Activated CD4-positive, alpha-beta memory T cell treated with anti-CD3 and anti-CD28 coated beads, Interleukin-2, amount 10 ng/mL, durations not matched to agents 7 days and 5 days (primary cell): ENCODE measurements at regions not wholly inside any gene's neighbourhood (a gene's known extent, or its start where the extent isn't known, plus 50 kb on each side); places are given as distances from the start of the nearest gene placed in this dataset.

Source experiments
- CTCF ChIA-PET: fragments of 350-600 bp; sonication (Branson Sonifier 250); formaldehyde crosslinking; loops from one replicate; lab custom pipeline; 2021; ENCODE audit warnings: antibody characterized with exemption, inconsistent platforms; lab: Charles Lee
- POLR2A ChIA-PET: fragments of 350-600 bp; sonication (Branson Sonifier 250); formaldehyde crosslinking; loops from one replicate; lab custom pipeline; 2021; ENCODE audit warnings: antibody characterized with exemption; lab: Charles Lee
- DNase-seq: peaks from one replicate; pipeline ENCODE4 v3.0.0-alpha.2; 2020
- H3K27ac Mint-ChIP-seq: one replicate; pipeline ENCODE4 v1.8.0; 2021; ENCODE audit warnings: mild to moderate bottlenecking, mixed read lengths
- H3K27me3 Mint-ChIP-seq: one replicate; pipeline ENCODE4 v1.8.0; 2021; ENCODE audit warnings: mixed read lengths
- H3K36me3 Mint-ChIP-seq: one replicate; pipeline ENCODE4 v1.8.0; 2021; ENCODE audit warnings: low read depth, mixed read lengths
- H3K4me1 Mint-ChIP-seq: one replicate; pipeline ENCODE4 v1.8.0; 2021; ENCODE audit warnings: mixed read lengths
- H3K4me3 Mint-ChIP-seq: one replicate; pipeline ENCODE4 v1.8.0; 2021; ENCODE audit warnings: mild to moderate bottlenecking, mixed read lengths
- H3K9me3 Mint-ChIP-seq: one replicate; pipeline ENCODE4 v1.8.0; 2021; ENCODE audit warnings: mixed read lengths

DNA sequence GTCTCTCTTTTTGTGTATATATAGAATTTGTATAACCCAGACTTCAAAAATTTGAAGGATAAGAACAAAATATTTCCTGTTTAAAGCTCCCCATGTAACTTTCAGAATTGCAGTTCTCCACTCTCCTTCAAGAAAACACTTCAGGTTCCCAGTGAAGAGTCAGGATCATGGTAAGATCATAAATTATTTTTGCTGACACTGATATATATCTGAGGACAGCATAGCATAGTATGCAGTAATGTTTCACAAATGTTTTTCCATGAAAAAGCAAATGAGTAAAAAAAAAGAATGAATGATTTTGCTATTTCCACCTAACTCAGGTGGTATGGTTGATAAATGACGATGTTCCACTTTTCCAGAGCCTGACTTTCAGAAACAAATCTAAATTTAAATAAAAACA, 545.6 kb upstream of the EPHA7 start:
- Mint-ChIP-seq H3K27me3 (no peaks in the 10 kb centered on the region), H3K4me1 (no peaks in the 10 kb centered on the region), H3K36me3 (no peaks in the 10 kb centered on the region), H3K4me3 (no peak overlapping the region), H3K27ac (no peak overlapping the region), H3K9me3 (no peaks in the 10 kb centered on the region)
- POLR2A ChIA-PET: no interaction called here
- CTCF ChIA-PET: no interaction called here
- no peak for DNase-seq

DNA sequence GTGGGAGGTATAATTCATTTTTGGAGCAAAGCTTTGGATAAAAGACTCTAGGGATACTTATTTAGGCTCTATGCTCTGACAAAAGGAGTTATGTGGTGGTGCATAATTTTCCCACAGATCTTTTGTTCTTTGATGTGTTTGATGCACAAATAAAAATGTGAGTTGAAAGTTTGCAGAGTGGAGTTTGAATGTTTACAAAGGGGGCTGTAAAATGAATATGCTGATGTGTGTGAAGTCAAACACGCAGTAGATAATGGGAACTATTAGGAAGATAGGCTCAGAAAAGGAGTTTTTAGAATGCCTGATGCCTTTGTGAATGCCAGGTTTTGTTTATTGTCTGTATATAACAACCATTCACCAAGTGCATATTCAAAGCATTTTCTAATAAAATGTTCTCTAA, 545.0 kb upstream of the EPHA7 start:
- Mint-ChIP-seq H3K36me3 (no peaks in the 10 kb centered on the region), H3K27ac (no peak overlapping the region), H3K9me3 (no peaks in the 10 kb centered on the region), H3K4me1 (no peaks in the 10 kb centered on the region), H3K4me3 (no peak overlapping the region), H3K27me3 (no peaks in the 10 kb centered on the region)
- POLR2A ChIA-PET: no interaction called here
- DNase-seq: no peak
- CTCF ChIA-PET: no interaction called here

DNA sequence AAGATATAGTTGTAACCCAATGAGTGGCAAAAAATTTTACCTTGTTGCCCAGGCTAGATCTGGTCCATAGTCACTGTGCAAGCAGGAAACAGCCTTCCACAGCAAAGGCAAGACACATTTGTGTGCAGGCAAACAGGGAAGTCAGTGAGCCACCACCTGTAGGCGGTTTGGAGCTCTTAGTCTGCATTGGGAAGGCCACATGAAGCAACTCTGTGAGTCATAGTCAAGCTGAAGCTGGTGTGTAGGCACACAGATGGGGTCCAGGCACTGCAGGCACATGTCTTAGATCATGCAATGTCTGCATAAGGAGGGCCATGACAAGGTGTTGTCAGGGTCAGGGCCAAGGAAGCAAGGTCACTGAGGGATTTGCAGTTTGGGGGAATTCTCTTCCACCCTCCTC, 543.2 kb upstream of the EPHA7 start:
- H3K4me3 Mint-ChIP-seq: no peak overlapping the region

DNA sequence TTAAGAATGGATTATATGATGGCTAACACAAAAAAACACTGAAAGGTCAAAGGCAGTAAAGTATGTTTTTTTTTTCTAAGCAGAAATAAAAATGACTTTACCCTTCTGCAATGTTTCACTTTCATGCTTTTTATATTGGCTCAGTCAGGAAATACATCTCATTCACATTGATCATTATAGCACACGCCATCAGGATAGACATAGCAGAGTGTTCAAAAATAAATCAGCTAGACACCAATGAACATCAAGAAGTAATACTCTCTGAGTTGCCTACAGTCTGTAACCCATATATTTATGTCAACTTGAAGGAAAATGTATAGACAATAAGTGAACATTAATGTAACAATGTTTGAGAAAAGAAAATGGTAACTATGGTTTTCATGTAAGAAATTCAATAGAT, 535.2 kb upstream of the EPHA7 start:
- H3K27me3 Mint-ChIP-seq: no peaks in the 10 kb centered on the region
- H3K9me3 Mint-ChIP-seq: no peaks in the 10 kb centered on the region
- no peak for DNase-seq
- POLR2A ChIA-PET: no interaction called here
- no peak overlapping the region for H3K4me3 Mint-ChIP-seq
- H3K27ac Mint-ChIP-seq: no peak overlapping the region
- H3K4me1 Mint-ChIP-seq: no peaks in the 10 kb centered on the region
- no peaks in the 10 kb centered on the region for H3K36me3 Mint-ChIP-seq
- CTCF ChIA-PET: no interaction called here

More for the DNA sequence above, 543.2 kb upstream of the EPHA7 start:
- DNase-seq: no peak
- Mint-ChIP-seq H3K9me3 (no peaks in the 10 kb centered on the region), H3K36me3 (no peaks in the 10 kb centered on the region), H3K27me3 (no peaks in the 10 kb centered on the region), H3K4me1 (no peaks in the 10 kb centered on the region), H3K27ac (no peak overlapping the region)
- CTCF ChIA-PET: no interaction called here
- POLR2A ChIA-PET: no interaction called here

DNA sequence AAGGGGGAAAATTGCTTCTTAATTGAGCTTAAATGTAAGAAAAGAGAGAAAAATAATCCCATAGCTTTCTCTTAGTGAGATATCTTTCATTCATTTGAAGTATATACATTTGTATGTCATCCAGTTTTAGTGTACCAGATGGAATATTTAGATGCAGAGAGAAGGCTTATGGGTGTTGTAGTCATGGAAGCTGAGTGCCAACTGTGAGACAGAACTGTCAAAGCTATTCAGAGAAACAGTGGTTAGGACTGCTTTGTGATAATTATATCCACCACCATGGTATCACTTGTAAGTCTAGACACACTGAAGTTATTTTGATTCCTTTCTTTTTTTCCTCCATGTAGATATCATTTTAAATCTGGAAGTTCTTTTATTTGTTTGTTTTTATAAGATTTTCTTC, 524.3 kb upstream of the EPHA7 start:
- H3K27me3 Mint-ChIP-seq: no peaks in the 10 kb centered on the region
- no peaks in the 10 kb centered on the region for H3K36me3 Mint-ChIP-seq
- no peak overlapping the region for H3K4me3 Mint-ChIP-seq
- H3K9me3 Mint-ChIP-seq: peaks cover 4% of the 10 kb centered on the region
- ChIA-PET CTCF (no interaction called here), POLR2A (no interaction called here)
- no peak overlapping the region for H3K27ac Mint-ChIP-seq
- DNase-seq: no peak
- H3K4me1 Mint-ChIP-seq: no peaks in the 10 kb centered on the region

DNA sequence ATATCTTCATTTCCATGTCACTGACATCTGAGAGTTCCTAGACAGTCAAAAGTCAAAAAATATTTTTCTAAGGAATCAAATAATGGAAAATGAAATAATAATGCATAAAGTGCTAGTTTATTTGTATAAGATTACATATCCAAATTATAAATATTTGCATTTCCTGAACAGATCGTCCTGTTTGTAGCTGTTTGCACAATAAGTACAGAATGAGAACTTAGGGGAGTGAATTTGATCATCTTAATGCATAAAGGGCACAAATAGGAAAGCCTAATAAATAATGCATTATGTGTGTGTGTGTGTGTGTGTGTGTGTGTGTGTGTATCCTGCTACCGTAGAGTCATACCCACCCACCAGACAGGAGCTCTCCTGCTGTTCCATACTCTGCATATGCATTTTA, 521.0 kb upstream of the EPHA7 start:
- no peaks in the 10 kb centered on the region for H3K36me3 Mint-ChIP-seq
- ChIA-PET CTCF (no interaction called here), POLR2A (no interaction called here)
- peaks cover 4% of the 10 kb centered on the region for H3K9me3 Mint-ChIP-seq
- DNase-seq: no peak
- no peak overlapping the region for H3K27ac Mint-ChIP-seq
- H3K4me3 Mint-ChIP-seq: no peak overlapping the region
- H3K27me3 Mint-ChIP-seq: no peaks in the 10 kb centered on the region
- H3K4me1 Mint-ChIP-seq: no peaks in the 10 kb centered on the region

DNA sequence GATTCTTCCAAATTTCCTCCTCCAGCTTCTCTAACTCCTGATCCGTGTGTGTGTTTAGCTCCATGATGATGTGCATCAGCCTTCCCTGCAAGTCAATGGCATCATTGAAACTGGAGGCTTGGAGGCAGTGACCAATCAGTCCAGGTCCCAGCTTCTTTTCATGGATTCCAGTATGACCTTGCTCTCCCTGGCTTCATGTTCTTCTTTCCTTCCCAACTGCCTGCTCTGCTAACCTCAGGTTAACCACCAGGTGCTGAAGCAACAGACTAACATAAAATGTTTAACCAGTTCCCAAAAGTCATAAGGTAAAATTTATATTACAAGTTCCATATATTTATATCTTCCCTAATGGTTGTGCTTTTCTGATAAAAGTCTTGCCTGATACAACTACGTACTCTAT, 512.8 kb upstream of the EPHA7 start:
- Mint-ChIP-seq H3K9me3 (peaks cover 5% of the 10 kb centered on the region), H3K27me3 (no peaks in the 10 kb centered on the region), H3K27ac (no peak overlapping the region), H3K4me3 (no peak overlapping the region), H3K4me1 (no peaks in the 10 kb centered on the region), H3K36me3 (no peaks in the 10 kb centered on the region)
- ChIA-PET CTCF (no interaction called here), POLR2A (no interaction called here)
- DNase-seq: no peak

DNA sequence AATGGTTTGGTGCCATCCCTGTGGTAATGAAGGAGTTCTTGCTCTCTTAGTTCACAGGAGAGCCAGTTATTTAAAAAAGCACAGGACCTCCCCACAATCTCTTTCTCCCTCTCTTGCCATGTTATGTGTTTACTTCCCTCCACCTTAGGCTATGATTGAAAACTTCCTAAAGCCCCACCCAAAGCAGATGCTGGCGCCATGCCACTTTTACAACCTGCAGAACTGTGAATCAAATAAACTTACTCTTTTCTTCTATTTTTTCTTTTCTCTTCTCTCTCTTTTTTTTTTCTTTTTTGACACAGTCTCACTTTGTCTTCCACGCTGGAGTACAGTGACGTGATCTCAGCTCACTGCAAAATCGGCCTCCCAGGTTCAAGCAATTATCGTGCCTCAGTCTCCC, 508.4 kb upstream of the EPHA7 start:
- DNase-seq: no peak
- Mint-ChIP-seq H3K9me3 (peaks cover 9% of the 10 kb centered on the region), H3K4me1 (no peaks in the 10 kb centered on the region), H3K27ac (no peak overlapping the region), H3K4me3 (no peak overlapping the region), H3K36me3 (no peaks in the 10 kb centered on the region), H3K27me3 (no peaks in the 10 kb centered on the region)
- ChIA-PET CTCF (no interaction called here), POLR2A (no interaction called here)

DNA sequence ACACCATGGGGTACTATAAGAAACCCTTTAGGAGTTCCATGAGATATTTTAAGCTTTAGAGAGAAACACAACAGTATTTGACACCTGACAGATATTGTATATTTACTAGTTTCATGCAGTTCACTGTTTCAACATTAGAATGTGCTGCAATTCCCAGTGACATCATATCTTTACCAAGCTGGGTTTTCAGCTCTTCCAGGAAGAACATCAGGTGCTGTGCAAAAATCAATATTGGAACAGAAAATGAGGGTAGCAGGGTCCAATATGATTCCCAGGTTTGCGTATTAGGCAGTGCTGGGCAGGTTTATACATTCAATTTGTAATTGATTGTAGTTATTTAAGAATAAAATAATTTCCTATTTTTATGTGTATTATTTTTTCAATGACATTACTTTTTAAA, 500.0 kb upstream of the EPHA7 start:
- H3K9me3 Mint-ChIP-seq: peaks cover 3% of the 10 kb centered on the region
- H3K27me3 Mint-ChIP-seq: no peaks in the 10 kb centered on the region
- CTCF ChIA-PET: no interaction called here
- DNase-seq: no peak
- no peaks in the 10 kb centered on the region for H3K4me1 Mint-ChIP-seq
- no peaks in the 10 kb centered on the region for H3K36me3 Mint-ChIP-seq
- no peak overlapping the region for H3K27ac Mint-ChIP-seq
- POLR2A ChIA-PET: no interaction called here
- H3K4me3 Mint-ChIP-seq: no peak overlapping the region

DNA sequence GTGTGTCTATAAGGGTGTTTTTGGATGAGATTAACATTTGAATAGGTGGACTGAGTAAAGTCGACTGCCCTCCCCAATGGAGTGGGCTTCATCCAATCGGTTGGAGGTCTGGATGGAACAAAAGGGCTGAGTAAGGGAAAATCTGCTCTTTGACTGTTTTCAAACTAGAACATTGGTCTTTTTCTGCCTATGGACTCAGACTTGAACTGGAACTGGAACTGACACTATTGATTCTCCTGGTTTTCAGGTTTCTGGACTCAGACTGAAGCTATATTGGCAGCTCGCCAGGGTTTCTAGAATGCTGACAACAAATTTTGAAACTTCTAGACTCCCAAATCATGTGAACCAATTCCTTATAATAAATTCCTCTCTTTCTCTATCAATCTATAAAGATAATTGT, 498.9 kb upstream of the EPHA7 start:
- H3K4me1 Mint-ChIP-seq: no peaks in the 10 kb centered on the region
- CTCF ChIA-PET: no interaction called here

DNA sequence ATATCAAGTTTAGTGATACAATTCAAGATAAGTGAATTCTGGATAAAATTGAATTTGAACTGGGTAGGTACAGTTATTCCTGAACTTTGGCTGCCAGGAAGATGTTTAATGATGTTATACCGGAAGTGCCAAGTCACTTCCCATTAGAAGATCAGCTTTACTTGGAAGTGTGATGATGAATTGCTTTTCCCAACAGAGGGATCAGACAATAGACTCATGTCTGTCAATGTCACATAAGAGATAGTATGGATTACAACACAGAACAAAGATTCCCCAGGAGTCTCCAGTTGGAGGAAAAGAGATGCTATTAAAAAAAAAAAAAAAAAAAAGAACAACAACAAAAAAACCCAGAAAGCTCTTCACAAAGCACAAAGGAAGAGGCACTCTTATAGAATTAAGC, 497.9 kb upstream of the EPHA7 start:
- POLR2A ChIA-PET: no interaction called here
- CTCF ChIA-PET: no interaction called here

More for the DNA sequence above, 498.9 kb upstream of the EPHA7 start:
- DNase-seq: no peak
- Mint-ChIP-seq H3K27me3 (no peaks in the 10 kb centered on the region), H3K9me3 (no peaks in the 10 kb centered on the region), H3K4me3 (no peak overlapping the region), H3K27ac (no peak overlapping the region), H3K36me3 (no peaks in the 10 kb centered on the region)
- POLR2A ChIA-PET: no interaction called here

DNA sequence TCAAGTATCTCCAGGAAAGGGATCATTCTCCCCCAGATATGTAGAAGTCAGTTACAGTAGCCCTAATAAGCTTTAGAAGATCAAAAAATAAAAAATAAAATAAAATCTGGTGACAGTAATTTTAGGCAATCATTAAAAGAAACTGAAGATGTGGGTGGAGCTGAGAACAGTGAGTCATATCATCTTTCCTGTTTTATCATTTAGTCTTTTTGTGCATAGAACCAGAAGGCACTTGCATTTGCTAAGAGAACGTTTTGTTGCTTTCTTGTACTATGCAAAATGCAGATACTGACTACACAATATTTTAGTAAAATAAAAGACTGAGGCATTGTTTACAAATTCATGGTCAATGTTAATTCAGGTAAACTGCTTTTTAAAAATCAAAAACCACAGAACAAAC, 497.4 kb upstream of the EPHA7 start:
- no peaks in the 10 kb centered on the region for H3K9me3 Mint-ChIP-seq
- DNase-seq: no peak
- POLR2A ChIA-PET: no interaction called here
- no peaks in the 10 kb centered on the region for H3K4me1 Mint-ChIP-seq
- H3K27me3 Mint-ChIP-seq: no peaks in the 10 kb centered on the region
- CTCF ChIA-PET: no interaction called here
- no peaks in the 10 kb centered on the region for H3K36me3 Mint-ChIP-seq
- H3K27ac Mint-ChIP-seq: no peak overlapping the region
- H3K4me3 Mint-ChIP-seq: no peak overlapping the region

More for the DNA sequence above, 497.9 kb upstream of the EPHA7 start:
- H3K4me3 Mint-ChIP-seq: no peak overlapping the region
- no peaks in the 10 kb centered on the region for H3K9me3 Mint-ChIP-seq
- H3K4me1 Mint-ChIP-seq: no peaks in the 10 kb centered on the region
- H3K27me3 Mint-ChIP-seq: no peaks in the 10 kb centered on the region
- H3K36me3 Mint-ChIP-seq: no peaks in the 10 kb centered on the region
- DNase-seq: no peak
- H3K27ac Mint-ChIP-seq: no peak overlapping the region

DNA sequence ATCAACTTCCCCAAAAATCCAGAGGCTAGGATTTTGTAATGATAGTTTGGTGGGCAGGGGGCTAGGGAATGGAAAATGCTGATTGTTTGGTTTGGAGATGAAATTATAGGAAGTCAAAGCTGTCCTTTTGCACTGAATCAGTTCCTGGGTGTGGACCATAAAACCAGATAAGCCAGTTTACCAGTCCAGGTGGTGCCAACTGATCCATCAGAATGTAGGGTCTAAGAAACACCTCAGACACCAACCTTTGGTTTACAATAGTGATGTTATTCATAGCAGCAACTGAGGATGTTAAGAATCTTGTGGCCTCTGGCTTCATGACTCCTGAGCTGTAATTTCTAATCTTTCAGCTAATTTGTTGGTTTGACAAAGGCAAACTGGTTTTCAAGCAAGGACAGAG, 496.6 kb upstream of the EPHA7 start:
- POLR2A ChIA-PET: no interaction called here
- no peak overlapping the region for H3K4me3 Mint-ChIP-seq

DNA sequence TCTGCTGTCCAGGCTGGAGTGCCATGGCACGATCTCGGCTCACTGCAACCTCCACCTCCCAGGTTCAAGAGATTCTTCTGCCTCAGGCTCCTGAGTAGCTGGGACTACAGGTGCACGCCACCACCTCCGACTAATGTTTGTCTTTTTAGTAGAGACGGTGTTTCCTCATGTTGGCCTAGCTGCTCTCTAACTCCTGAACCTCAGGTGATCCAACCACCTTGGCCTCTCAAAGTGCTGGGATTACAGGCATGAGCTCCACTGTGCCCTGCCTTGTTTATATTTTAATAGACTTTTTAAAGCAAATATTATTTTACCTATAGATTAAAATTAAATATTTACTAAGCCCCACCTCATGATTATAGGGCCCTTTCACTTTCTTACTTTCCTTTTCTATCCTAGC, 483.2 kb upstream of the EPHA7 start:
- POLR2A ChIA-PET: no interaction called here
- Mint-ChIP-seq H3K4me1 (no peaks in the 10 kb centered on the region), H3K4me3 (no peak overlapping the region), H3K27me3 (no peaks in the 10 kb centered on the region), H3K9me3 (peaks cover 4% of the 10 kb centered on the region), H3K36me3 (no peaks in the 10 kb centered on the region), H3K27ac (no peak overlapping the region)
- CTCF ChIA-PET: no interaction called here
- no peak for DNase-seq

More for the DNA sequence above, 496.6 kb upstream of the EPHA7 start:
- Mint-ChIP-seq H3K27me3 (no peaks in the 10 kb centered on the region), H3K27ac (no peak overlapping the region), H3K4me1 (no peaks in the 10 kb centered on the region), H3K36me3 (no peaks in the 10 kb centered on the region), H3K9me3 (no peaks in the 10 kb centered on the region)
- DNase-seq: no peak
- CTCF ChIA-PET: no interaction called here

DNA sequence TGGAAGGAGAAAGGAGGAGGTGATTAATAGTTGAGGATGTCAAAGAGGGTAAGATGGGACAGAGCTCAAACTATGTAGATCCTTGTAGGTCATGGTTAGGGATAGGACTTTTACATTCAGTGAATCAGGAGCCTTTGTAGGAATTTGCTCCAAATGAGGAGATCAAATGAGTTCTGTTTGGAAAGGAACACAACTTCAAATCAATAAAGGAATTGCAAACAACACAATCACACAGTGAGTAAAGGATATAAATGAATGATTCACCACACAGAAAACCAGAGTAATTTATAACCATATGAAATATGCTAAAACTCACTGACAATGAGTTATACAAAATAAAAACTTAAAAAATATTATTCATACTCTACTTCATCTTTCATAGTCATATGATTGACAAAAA, 480.8 kb upstream of the EPHA7 start:
- no peak for DNase-seq
- Mint-ChIP-seq H3K36me3 (no peaks in the 10 kb centered on the region), H3K9me3 (peaks cover 2% of the 10 kb centered on the region), H3K4me1 (no peaks in the 10 kb centered on the region), H3K27ac (no peak overlapping the region), H3K27me3 (no peaks in the 10 kb centered on the region), H3K4me3 (no peak overlapping the region)
- ChIA-PET POLR2A (no interaction called here), CTCF (no interaction called here)
